Suprapubic skin (tissue), 4 donors: ENCODE measurements at regions not wholly inside any gene's neighbourhood (a gene's known extent, or its start where the extent isn't known, plus 50 kb on each side); places are given as distances from the start of the nearest gene placed in this dataset.

Source experiments
- DNase-seq, 2 donors: peaks; one replicate each; pipeline ENCODE4 v3.0.0-alpha.2; 2019; ENCODE audit warnings: low spot score in 2 of 2
- H3K27ac ChIP-seq: fragments of 200-600 bp; sonication (generic); one replicate; pipeline ENCODE4 v1.5.1; 2019
- H3K27me3 ChIP-seq: fragments of 200-600 bp; sonication (generic); one replicate; pipeline ENCODE4 v1.5.1; 2019
- H3K36me3 ChIP-seq: fragments of 200-600 bp; sonication (generic); one replicate; pipeline ENCODE4 v1.5.1; 2019
- H3K4me1 ChIP-seq: fragments of 200-600 bp; sonication (generic); one replicate; pipeline ENCODE4 v1.5.1; 2019
- H3K4me3 ChIP-seq: fragments of 200-600 bp; sonication (generic); one replicate; pipeline ENCODE4 v1.5.1; 2019; ENCODE audit warnings: mild to moderate bottlenecking
- H3K9me3 ChIP-seq: fragments of 200-600 bp; sonication (generic); one replicate; pipeline ENCODE4 v1.5.1; 2019
- CTCF ChIP-seq, 2 donors: fragments of 200-600 bp in 1 of 2; fragments of 450-650 bp in 1 of 2; sonication (generic) in 1 of 2; IDR thresholded peaks; one replicate each; pipeline ENCODE4 v1.5.1; 2016 to 2019; ENCODE audit warnings: antibody characterized with exemption in 2 of 2, mild to moderate bottlenecking in 1 of 2, moderate library complexity in 1 of 2
- EP300 ChIP-seq: sonication (generic); formaldehyde crosslinking; IDR thresholded peaks from one replicate; pipeline ENCODE4 v1.6.1; 2017; ENCODE audit warnings: antibody characterized with exemption
- POLR2A ChIP-seq, 2 donors: fragments of 450-650 bp; IDR thresholded peaks; one replicate each; pipeline ENCODE4 v1.6.1; 2017; ENCODE audit warnings: antibody characterized with exemption in 2 of 2, mild to moderate bottlenecking in 2 of 2, moderate library complexity in 2 of 2
- POLR2AphosphoS5 ChIP-seq, 3 donors: sonication (generic); formaldehyde crosslinking; IDR thresholded peaks; one replicate each; pipeline ENCODE4 v1.6.1; 2017; ENCODE audit warnings: antibody characterized with exemption in 3 of 3
- WGBS: methylation state at CpG from one replicate; pipeline ENCODE4 v1.1.5; 2018; 5-methylcytosine and 5-hydroxymethylcytosine counted together

DNA sequence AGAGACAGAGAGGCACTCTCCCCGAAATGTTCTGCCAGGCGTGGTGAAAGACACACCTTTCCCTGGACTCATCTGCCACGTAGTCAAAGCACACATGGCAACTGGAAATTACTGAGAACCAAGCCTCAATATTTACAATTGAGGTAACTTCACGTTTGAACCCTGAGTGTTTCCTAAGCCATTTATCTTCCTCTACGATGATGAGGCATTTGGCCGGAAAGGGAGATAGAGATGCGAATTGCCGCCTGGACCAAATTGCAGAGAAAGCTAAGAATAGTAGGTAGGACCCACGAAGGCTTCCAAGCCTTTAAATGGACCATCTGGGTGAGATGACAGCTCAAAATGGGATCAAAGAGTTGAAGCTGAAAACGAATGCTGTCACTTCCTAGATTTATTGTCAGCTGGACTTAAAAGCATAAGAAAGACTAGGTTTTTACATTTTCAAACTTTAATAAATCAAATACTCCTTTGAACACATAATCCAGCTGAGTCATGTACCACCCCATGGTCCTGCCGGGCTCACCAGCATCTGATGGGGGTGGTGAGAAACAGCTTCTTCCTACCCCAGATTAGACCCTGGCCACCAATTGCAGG, 135.6 kb upstream of the LYZL2 start:
- TF ChIP-seq POLR2AphosphoS5 (IDR thresholded peaks at IDR 0.05): no peak
- TF ChIP-seq CTCF (IDR thresholded peaks at IDR 0.05): no peak
- no peak for TF ChIP-seq POLR2A (IDR thresholded peaks at IDR 0.05)
- TF ChIP-seq EP300: no peak
- Histone ChIP-seq H3K4me1 (no peaks in the 10 kb centered on the region), H3K27ac (no peak overlapping the region), H3K9me3 (peaks cover 13% of the 10 kb centered on the region), H3K4me3 (no peak overlapping the region), H3K36me3 (no peaks in the 10 kb centered on the region), H3K27me3 (no peaks in the 10 kb centered on the region)
- 56% methylated on average over 11 of the region's 11 CpGs for WGBS
- no peak for DNase-seq

DNA sequence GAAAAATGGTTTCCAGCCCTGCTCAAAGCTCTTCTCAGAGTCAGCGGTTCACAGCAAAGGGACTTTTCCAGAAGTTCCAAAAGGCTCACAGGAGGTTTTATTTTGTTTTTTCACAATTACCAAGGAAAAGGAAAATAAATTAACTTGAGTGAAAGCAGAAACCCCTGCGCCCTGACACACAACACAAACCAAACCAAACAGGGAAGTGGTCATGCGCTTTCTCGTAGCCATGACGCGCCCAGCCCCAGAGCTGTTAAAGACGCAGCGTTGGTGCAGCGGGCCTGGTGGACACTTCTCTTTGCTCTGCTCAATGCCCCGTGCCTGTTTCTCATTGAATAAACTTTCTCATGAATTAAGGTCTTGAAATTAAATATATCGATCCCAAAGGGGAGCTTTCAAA, 134.4 kb upstream of the LYZL2 start:
- no peak overlapping the region for H3K27ac ChIP-seq
- no peak for TF ChIP-seq POLR2AphosphoS5 (IDR thresholded peaks at IDR 0.05)
- no peak for TF ChIP-seq CTCF (IDR thresholded peaks at IDR 0.05)
- no peak for TF ChIP-seq POLR2A (IDR thresholded peaks at IDR 0.05)
- no peak for TF ChIP-seq EP300

GRCh38 chr10:30762620-30763019, 133.1 kb upstream of the LYZL2 start:
- no peak overlapping the region for H3K27ac ChIP-seq
- no peaks in the 10 kb centered on the region for H3K27me3 ChIP-seq
- no peaks in the 10 kb centered on the region for H3K4me1 ChIP-seq
- no peak overlapping the region for H3K4me3 ChIP-seq
- 63% methylated on average over 2 of the region's 2 CpGs for WGBS
- no peak for DNase-seq
- H3K36me3 ChIP-seq: no peaks in the 10 kb centered on the region
- TF ChIP-seq EP300: no peak
- H3K9me3 ChIP-seq: no peaks in the 10 kb centered on the region

More for the DNA sequence above, 134.4 kb upstream of the LYZL2 start:
- no peaks in the 10 kb centered on the region for H3K27me3 ChIP-seq
- 66% methylated on average over 11 of the region's 11 CpGs for WGBS
- no peak overlapping the region for H3K4me3 ChIP-seq
- peaks cover 5% of the 10 kb centered on the region for H3K9me3 ChIP-seq
- no peaks in the 10 kb centered on the region for H3K36me3 ChIP-seq
- H3K4me1 ChIP-seq: no peaks in the 10 kb centered on the region
- no peak for DNase-seq

DNA sequence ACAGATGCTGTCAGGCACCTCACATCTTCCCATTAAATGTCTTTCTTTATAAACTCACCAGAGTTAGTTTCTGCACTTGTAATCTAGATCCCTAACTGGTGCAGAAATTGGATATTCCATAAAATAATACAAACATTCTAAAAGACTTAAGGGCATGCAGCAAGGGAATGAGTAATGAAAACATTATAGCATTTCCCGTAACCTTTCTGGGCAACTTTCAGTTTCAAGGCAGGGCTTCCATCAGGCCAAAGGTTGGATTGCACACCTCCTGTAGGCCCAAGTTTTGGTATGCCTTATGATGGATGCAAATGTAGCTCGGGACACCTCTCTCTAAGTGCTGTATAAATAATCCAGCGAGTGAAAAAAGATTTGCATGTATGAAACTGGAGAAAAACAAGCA, 129.9 kb upstream of the LYZL2 start:
- TF ChIP-seq POLR2A (IDR thresholded peaks at IDR 0.05) (no peak), EP300 (no peak), CTCF (IDR thresholded peaks at IDR 0.05) (no peak), POLR2AphosphoS5 (IDR thresholded peaks at IDR 0.05) (no peak)
- H3K4me1 ChIP-seq: peaks cover 4% of the 10 kb centered on the region
- DNase-seq: no peak
- H3K27ac ChIP-seq: no peak overlapping the region
- H3K27me3 ChIP-seq: no peaks in the 10 kb centered on the region
- no peaks in the 10 kb centered on the region for H3K9me3 ChIP-seq
- H3K36me3 ChIP-seq: no peaks in the 10 kb centered on the region
- no peak overlapping the region for H3K4me3 ChIP-seq
- 82% methylated on average over 3 of the region's 3 CpGs for WGBS

DNA sequence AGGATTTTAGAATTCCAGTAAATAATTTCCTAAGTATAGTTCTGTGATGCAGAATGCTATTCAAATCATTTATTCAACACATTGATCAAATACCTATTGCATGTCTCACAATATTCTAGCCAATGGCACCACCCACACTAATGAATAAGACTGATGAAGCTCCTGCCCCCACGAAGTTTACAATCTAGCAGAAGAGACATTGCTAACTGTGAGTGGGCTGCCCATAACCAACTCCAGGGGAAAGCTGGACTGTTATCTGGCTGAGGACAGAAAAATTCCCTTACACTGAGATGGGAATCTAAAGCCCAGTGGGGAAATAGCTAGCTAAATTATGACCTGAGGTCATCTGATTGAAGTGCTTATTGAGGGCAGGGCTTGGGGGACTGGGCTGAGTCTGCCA, 128.8 kb upstream of the LYZL2 start:
- Histone ChIP-seq H3K27me3 (no peaks in the 10 kb centered on the region), H3K4me1 (peaks cover 4% of the 10 kb centered on the region), H3K27ac (no peak overlapping the region), H3K4me3 (no peak overlapping the region), H3K9me3 (no peaks in the 10 kb centered on the region), H3K36me3 (no peaks in the 10 kb centered on the region)
- no peak for DNase-seq
- WGBS: 70% methylated on average over 1 of the region's 1 CpG
- no peak for TF ChIP-seq POLR2AphosphoS5 (IDR thresholded peaks at IDR 0.05)

DNA sequence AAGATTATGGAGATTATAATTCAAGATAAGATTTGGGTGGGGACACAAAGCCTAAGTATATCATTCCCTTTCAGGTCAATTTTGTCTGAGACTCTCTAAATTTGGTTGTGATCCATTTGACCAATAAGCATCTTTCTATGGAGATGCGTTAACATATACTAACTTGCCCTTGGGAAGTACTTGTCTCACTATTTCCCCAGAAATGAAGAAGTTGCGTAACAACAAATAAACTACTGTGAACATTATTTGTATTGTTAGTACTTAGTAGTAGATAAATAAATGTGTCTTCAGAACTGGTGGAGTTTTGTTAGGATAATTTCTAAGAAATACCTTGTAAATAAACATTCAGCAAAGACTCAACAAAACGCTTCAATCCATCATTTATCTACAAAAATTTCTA, 127.3 kb upstream of the LYZL2 start:
- no peak overlapping the region for H3K27ac ChIP-seq
- peaks cover 9% of the 10 kb centered on the region for H3K4me1 ChIP-seq
- DNase-seq: no peak
- H3K4me3 ChIP-seq: no peak overlapping the region
- H3K9me3 ChIP-seq: no peaks in the 10 kb centered on the region
- 95% methylated on average over 3 of the region's 3 CpGs for WGBS
- TF ChIP-seq POLR2AphosphoS5 (IDR thresholded peaks at IDR 0.05): no peak
- TF ChIP-seq CTCF (IDR thresholded peaks at IDR 0.05): no peak
- no peak for TF ChIP-seq POLR2A (IDR thresholded peaks at IDR 0.05)
- no peak for TF ChIP-seq EP300
- H3K27me3 ChIP-seq: no peaks in the 10 kb centered on the region
- H3K36me3 ChIP-seq: no peaks in the 10 kb centered on the region
